ENCODE measurements at regions not wholly inside any gene's neighbourhood (a gene's known extent, or its start where the extent isn't known, plus 50 kb on each side); places are given as distances from the start of the nearest gene placed in this dataset.
"Not testable (repeated sequence)": the region's sequence is repeated elsewhere in the genome, so short reads cannot be mapped to it uniquely, and the experiment has no call there.

- H3K27ac ChIP-seq (ENCODE audit: low read depth in 1 of 2, low read length in 1 of 2): no peak overlapping the region
- no peaks in the 10 kb centered on the region for H3K27me3 ChIP-seq (ENCODE audit: control insufficient read depth in 3 of 3, insufficient read depth in 3 of 3, low read length in 2 of 3)
- ATAC-seq (ENCODE audit: insufficient read depth, low FRiP score): no peak
- no peaks in the 10 kb centered on the region for H3K36me3 ChIP-seq (ENCODE audit: control insufficient read depth in 4 of 4, insufficient read depth in 4 of 4, low read length in 4 of 4)
- H3K9ac ChIP-seq (ENCODE audit: insufficient read depth in 1 of 2, low read length in 2 of 2): no peak overlapping the region
- peaks cover 0 to 3% (median 0%) of the 10 kb centered on the region in 4 donors for H3K9me3 ChIP-seq (ENCODE audit: control insufficient read depth in 4 of 4, insufficient read depth in 3 of 4, low read length in 3 of 4)
- H3K4me3 ChIP-seq: no peak overlapping the region
- no peaks in the 10 kb centered on the region for H3K4me1 ChIP-seq (ENCODE audit: control insufficient read depth in 5 of 5, insufficient read depth in 5 of 5, low read length in 5 of 5)
- no peak for TF ChIP-seq CTCF (IDR thresholded peaks at IDR 0.05; ENCODE audit: control extremely low read depth, extremely low read depth)
- DNase-seq: no peak
These were observed 141.7 kb downstream of the C3orf38 start for GRCh38 chr3:88291486-88291885.

GRCh38 chr3:88298189-88298588, 148.4 kb downstream of the C3orf38 start:
- ATAC-seq (ENCODE audit: insufficient read depth, low FRiP score): no peak
- 36 to 47% methylated on average over 3 of the region's 3 CpGs for WGBS, 2 donors
- Histone ChIP-seq H3K4me3 (no peak overlapping the region), H3K27ac (ENCODE audit: low read depth in 1 of 2, low read length in 1 of 2) (no peak overlapping the region), H3K9me3 (ENCODE audit: control insufficient read depth in 4 of 4, insufficient read depth in 3 of 4, low read length in 3 of 4) (peaks cover 0 to 3% (median under 1%) of the 10 kb centered on the region in 4 donors), H3K9ac (ENCODE audit: insufficient read depth in 1 of 2, low read length in 2 of 2) (no peak overlapping the region), H3K4me1 (ENCODE audit: control insufficient read depth in 5 of 5, insufficient read depth in 5 of 5, low read length in 5 of 5) (no peaks in the 10 kb centered on the region), H3K36me3 (ENCODE audit: control insufficient read depth in 4 of 4, insufficient read depth in 4 of 4, low read length in 4 of 4) (no peaks in the 10 kb centered on the region), H3K27me3 (ENCODE audit: control insufficient read depth in 3 of 3, insufficient read depth in 3 of 3, low read length in 2 of 3) (no peaks in the 10 kb centered on the region)
- DNase-seq: no peak
- no peak for TF ChIP-seq CTCF (IDR thresholded peaks at IDR 0.05; ENCODE audit: control extremely low read depth, extremely low read depth)

- no peak for DNase-seq
- whole genome bisulfite sequencing, 2 donors: 80 to 84% methylated on average over 3 of the region's 3 CpGs
- no peak for TF ChIP-seq CTCF (IDR thresholded peaks at IDR 0.05; ENCODE audit: control extremely low read depth, extremely low read depth)
These were observed 151.7 kb downstream of the C3orf38 start for GRCh38 chr3:88301273-88301995.

GRCh38 chr3:88301996-88302393, 152.2 kb downstream of the C3orf38 start:
- Histone ChIP-seq H3K4me1 (ENCODE audit: control insufficient read depth in 5 of 5, insufficient read depth in 5 of 5, low read length in 5 of 5) (no peaks in the 10 kb centered on the region), H3K27me3 (ENCODE audit: control insufficient read depth in 3 of 3, insufficient read depth in 3 of 3, low read length in 2 of 3) (no peaks in the 10 kb centered on the region), H3K27ac (ENCODE audit: low read depth in 1 of 2, low read length in 1 of 2) (no peak overlapping the region), H3K9ac (ENCODE audit: insufficient read depth in 1 of 2, low read length in 2 of 2) (no peak overlapping the region), H3K4me3 (no peak overlapping the region), H3K36me3 (ENCODE audit: control insufficient read depth in 4 of 4, insufficient read depth in 4 of 4, low read length in 4 of 4) (no peaks in the 10 kb centered on the region), H3K9me3 (ENCODE audit: control insufficient read depth in 4 of 4, insufficient read depth in 3 of 4, low read length in 3 of 4) (peaks cover 0 to 4% (median 0%) of the 10 kb centered on the region in 4 donors)
- ATAC-seq (ENCODE audit: insufficient read depth, low FRiP score) (no peak), DNase-seq (no peak)
- no peak for TF ChIP-seq CTCF (IDR thresholded peaks at IDR 0.05; ENCODE audit: control extremely low read depth, extremely low read depth)

More at GRCh38 chr3:88301273-88301995, 151.7 kb downstream of the C3orf38 start:
- Histone ChIP-seq H3K27ac (ENCODE audit: low read depth in 1 of 2, low read length in 1 of 2) (no peak overlapping the region), H3K4me3 (no peak overlapping the region), H3K4me1 (ENCODE audit: control insufficient read depth in 5 of 5, insufficient read depth in 5 of 5, low read length in 5 of 5) (no peaks in the 10 kb centered on the region), H3K36me3 (ENCODE audit: control insufficient read depth in 4 of 4, insufficient read depth in 4 of 4, low read length in 4 of 4) (no peaks in the 10 kb centered on the region), H3K9ac (ENCODE audit: insufficient read depth in 1 of 2, low read length in 2 of 2) (no peak overlapping the region), H3K27me3 (ENCODE audit: control insufficient read depth in 3 of 3, insufficient read depth in 3 of 3, low read length in 2 of 3) (no peaks in the 10 kb centered on the region), H3K9me3 (ENCODE audit: control insufficient read depth in 4 of 4, insufficient read depth in 3 of 4, low read length in 3 of 4) (peaks cover 0 to 4% (median 0%) of the 10 kb centered on the region in 4 donors)
- ATAC-seq (ENCODE audit: insufficient read depth, low FRiP score): no peak

GRCh38 chr3:88303331-88303904, 153.7 kb downstream of the C3orf38 start:
- not testable (repeated sequence) for H3K9ac ChIP-seq (ENCODE audit: insufficient read depth in 1 of 2, low read length in 2 of 2); H3K9me3 ChIP-seq (ENCODE audit: control insufficient read depth in 4 of 4, insufficient read depth in 3 of 4, low read length in 3 of 4); H3K36me3 ChIP-seq (ENCODE audit: control insufficient read depth in 4 of 4, insufficient read depth in 4 of 4, low read length in 4 of 4); H3K4me3 ChIP-seq; DNase-seq; ATAC-seq (ENCODE audit: insufficient read depth, low FRiP score); H3K27ac ChIP-seq (ENCODE audit: low read depth in 1 of 2, low read length in 1 of 2); H3K27me3 ChIP-seq (ENCODE audit: control insufficient read depth in 3 of 3, insufficient read depth in 3 of 3, low read length in 2 of 3); H3K4me1 ChIP-seq (ENCODE audit: control insufficient read depth in 5 of 5, insufficient read depth in 5 of 5, low read length in 5 of 5)
- WGBS, 2 donors: 93% methylated on average over 30 of the region's 30 CpGs

All from lung (tissue), 11 donors.